Caco-2 (cell line): ENCODE measurements at regions not wholly inside any gene's neighbourhood (a gene's known extent, or its start where the extent isn't known, plus 50 kb on each side); places are given as distances from the start of the nearest gene placed in this dataset.

ENCODE experiments used
- BruUV-seq: library from RNA; stranded (reverse); fragments of 400-500 nt; replicated peaks from 2 replicates; lab custom pipeline; 2021; lab: Mats Ljungman, UMichigan
- CTCF ChIA-PET: fragments of 300-600 bp; sonication (Branson Sonifier 250); formaldehyde crosslinking; loops from one replicate; lab custom pipeline; 2022; ENCODE audit warnings: antibody characterized with exemption; lab: Charles Lee
- POLR2A ChIA-PET: fragments of 300-600 bp; sonication (Branson Sonifier 250); formaldehyde crosslinking; loops from one replicate; lab custom pipeline; 2022; ENCODE audit warnings: antibody characterized with exemption; lab: Charles Lee
- DNase-seq, 2 experiments: peaks; one replicate each; pipeline versions ENCODE4 v3.0.0 to v3.0.0-alpha.2; 2020 to 2022
- H3K27me3 ChIP-seq: replicated peaks from 2 replicates; pipeline ENCODE4 v1.6.0; 2011; ENCODE audit warnings: low read length; ENCODE audit not compliant: control insufficient read depth, insufficient read depth
- H3K36me3 ChIP-seq: 2 replicates; pipeline ENCODE4 v1.5.1; 2011; ENCODE audit warnings: low read length; ENCODE audit not compliant: control insufficient read depth, insufficient read depth
- H3K4me1 ChIP-seq: fragments of 250-450 bp; sonication (Bioruptor Pico); 2 replicates; pipeline ENCODE4 v1.5.1; 2020; ENCODE audit warnings: mild to moderate bottlenecking
- H3K4me3 ChIP-seq: 2 replicates; pipeline ENCODE4 v1.5.1; 2011; ENCODE audit warnings: low read depth, mild to moderate bottlenecking, control low read depth, low read length
- H3K9me3 ChIP-seq: fragments of 250-450 bp; sonication (Bioruptor Pico); 2 replicates; pipeline ENCODE4 v1.5.1; 2020; ENCODE audit warnings: mild to moderate bottlenecking, moderate library complexity
- H3K27ac Mint-ChIP-seq: one replicate; pipeline ENCODE4 v1.8.0; 2022; ENCODE audit warnings: mixed read lengths; ENCODE audit not compliant: unreplicated experiment
- H3K27me3 Mint-ChIP-seq: one replicate; pipeline ENCODE4 v1.8.0; 2022; ENCODE audit warnings: mixed read lengths; ENCODE audit not compliant: insufficient read depth, unreplicated experiment
- H3K36me3 Mint-ChIP-seq: one replicate; pipeline ENCODE4 v1.8.0; 2022; ENCODE audit warnings: mild to moderate bottlenecking, mixed read lengths; ENCODE audit not compliant: insufficient read depth, unreplicated experiment
- H3K4me1 Mint-ChIP-seq: one replicate; pipeline ENCODE4 v1.8.0; 2022; ENCODE audit warnings: low read depth, mixed read lengths; ENCODE audit not compliant: unreplicated experiment
- H3K4me3 Mint-ChIP-seq: one replicate; pipeline ENCODE4 v1.8.0; 2022; ENCODE audit warnings: mild to moderate bottlenecking, moderate library complexity, mixed read lengths; ENCODE audit not compliant: unreplicated experiment
- H3K9me3 Mint-ChIP-seq: one replicate; pipeline ENCODE4 v1.8.0; 2022; ENCODE audit warnings: mixed read lengths; ENCODE audit not compliant: unreplicated experiment
- intact Hi-C: fragments of 100-400 bp; cut with micrococcal nuclease; formaldehyde crosslinking; loops from one replicate; pipeline ENCODE4 v1.10.0; 2022; ENCODE audit not compliant: unreplicated experiment
- TF ChIP-seq, protein P1 (sequence below), 2 experiments: fragments of 200-600 bp in 1 of 2; IDR thresholded peaks; 1 replicate in 1 of 2; 2 replicates in 1 of 2; pipeline versions ENCODE4 v1.5.1 to v1.8.0; 2011 to 2022; ENCODE audit warnings: antibody characterized with exemption in 1 of 2, control low read depth in 1 of 2, inconsistent platforms in 1 of 2, low read depth in 1 of 2, low read length in 1 of 2, mild to moderate bottlenecking in 1 of 2, moderate library complexity in 1 of 2; ENCODE audit not compliant: insufficient read depth in 1 of 2, severe bottlenecking in 1 of 2, unreplicated experiment in 1 of 2

DNA sequence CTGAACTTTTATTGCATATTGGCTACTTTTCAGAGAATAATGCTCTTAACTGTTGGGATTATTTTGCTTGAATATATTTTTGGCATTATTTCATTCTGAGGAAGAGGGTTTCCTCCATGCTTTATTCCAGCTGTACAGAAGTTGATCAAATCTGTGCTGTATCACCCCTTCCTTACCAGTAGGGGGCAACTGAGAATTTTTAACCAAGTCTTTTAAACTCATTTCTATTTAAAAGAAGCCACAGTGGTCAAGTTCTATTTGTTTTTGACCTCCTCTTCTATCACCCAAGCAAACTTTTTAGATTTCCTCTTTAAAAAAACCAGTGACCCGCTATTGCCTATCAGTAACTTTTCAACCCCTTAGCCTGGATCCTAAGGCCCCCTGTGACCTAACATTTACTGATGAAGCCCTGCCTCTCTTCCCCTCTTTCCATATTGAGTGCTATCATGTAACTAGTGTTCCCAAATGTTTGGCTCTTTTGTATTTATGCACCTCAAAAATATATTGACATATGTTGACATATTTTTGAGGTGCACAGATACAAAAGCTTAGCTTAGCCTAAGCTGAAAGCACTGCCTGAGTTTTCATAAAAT is 80.6 kb downstream of the FBXO4 start:
- POLR2A ChIA-PET: no interaction called here
- BruUV-seq: no TSS peak
- H3K4me3 Mint-ChIP-seq: no peak overlapping the region
- no peaks in the 10 kb centered on the region for H3K4me1 Mint-ChIP-seq
- CTCF ChIA-PET: interaction anchor here (1.3 to 1.6 kb wide), 2 partner anchors 51 to 762 kb away, joined by 4 to 8 read pairs; no protein-coding TSS in a partner anchor
- TF ChIP-seq, protein P1, sequence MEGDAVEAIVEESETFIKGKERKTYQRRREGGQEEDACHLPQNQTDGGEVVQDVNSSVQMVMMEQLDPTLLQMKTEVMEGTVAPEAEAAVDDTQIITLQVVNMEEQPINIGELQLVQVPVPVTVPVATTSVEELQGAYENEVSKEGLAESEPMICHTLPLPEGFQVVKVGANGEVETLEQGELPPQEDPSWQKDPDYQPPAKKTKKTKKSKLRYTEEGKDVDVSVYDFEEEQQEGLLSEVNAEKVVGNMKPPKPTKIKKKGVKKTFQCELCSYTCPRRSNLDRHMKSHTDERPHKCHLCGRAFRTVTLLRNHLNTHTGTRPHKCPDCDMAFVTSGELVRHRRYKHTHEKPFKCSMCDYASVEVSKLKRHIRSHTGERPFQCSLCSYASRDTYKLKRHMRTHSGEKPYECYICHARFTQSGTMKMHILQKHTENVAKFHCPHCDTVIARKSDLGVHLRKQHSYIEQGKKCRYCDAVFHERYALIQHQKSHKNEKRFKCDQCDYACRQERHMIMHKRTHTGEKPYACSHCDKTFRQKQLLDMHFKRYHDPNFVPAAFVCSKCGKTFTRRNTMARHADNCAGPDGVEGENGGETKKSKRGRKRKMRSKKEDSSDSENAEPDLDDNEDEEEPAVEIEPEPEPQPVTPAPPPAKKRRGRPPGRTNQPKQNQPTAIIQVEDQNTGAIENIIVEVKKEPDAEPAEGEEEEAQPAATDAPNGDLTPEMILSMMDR (IDR thresholded peaks at IDR 0.05; ENCODE audit: insufficient read depth in 1 of 2, low read depth in 1 of 2, low read length in 1 of 2, severe bottlenecking in 1 of 2, unreplicated experiment in 1 of 2): peak; percentile 66 to 74
- intact Hi-C loops: loop anchor here (1.0 to 10.0 kb wide), 4 partner anchors 52 to 879 kb away; no protein-coding TSS in a partner anchor
- H3K36me3 ChIP-seq: no peaks in the 10 kb centered on the region
- peaks cover 2% of the 10 kb centered on the region for H3K27me3 Mint-ChIP-seq
- H3K36me3 Mint-ChIP-seq: no peaks in the 10 kb centered on the region
- H3K4me3 ChIP-seq: no peak overlapping the region
- H3K9me3 Mint-ChIP-seq: no peaks in the 10 kb centered on the region
- H3K4me1 ChIP-seq: no peaks in the 10 kb centered on the region
- H3K27ac Mint-ChIP-seq: no peak overlapping the region
- DNase-seq: no peak
- no peaks in the 10 kb centered on the region for H3K9me3 ChIP-seq
- no peaks in the 10 kb centered on the region for H3K27me3 ChIP-seq

DNA sequence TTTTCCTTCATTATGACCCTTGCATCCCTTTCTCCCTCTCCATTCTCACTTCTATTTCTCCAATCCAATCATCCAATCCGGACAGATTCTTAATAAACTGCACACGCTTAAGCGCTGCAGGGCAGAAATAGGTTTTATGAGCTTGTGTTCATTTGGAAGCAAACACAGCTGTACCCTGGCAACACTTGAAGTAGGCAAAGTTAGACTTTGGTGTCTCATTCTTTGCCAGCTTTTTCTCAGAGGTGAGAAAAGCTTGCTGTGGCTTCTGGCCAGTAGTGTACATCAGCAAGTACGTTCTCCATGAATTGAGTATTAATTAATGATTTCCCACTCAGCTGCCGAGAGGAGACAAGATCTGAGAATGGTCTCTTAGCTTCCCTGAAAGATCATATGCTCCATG is 88.5 kb downstream of the FBXO4 start:
- BruUV-seq: no TSS peak
- POLR2A ChIA-PET: no interaction called here
- no peaks in the 10 kb centered on the region for H3K36me3 ChIP-seq
- Mint-ChIP-seq H3K36me3 (no peaks in the 10 kb centered on the region), H3K4me1 (no peaks in the 10 kb centered on the region), H3K27ac (no peak overlapping the region), H3K4me3 (no peak overlapping the region), H3K9me3 (no peaks in the 10 kb centered on the region), H3K27me3 (peaks cover 13% of the 10 kb centered on the region)
- H3K9me3 ChIP-seq: no peaks in the 10 kb centered on the region
- H3K4me3 ChIP-seq: no peak overlapping the region
- DNase-seq: no peak
- no peaks in the 10 kb centered on the region for H3K4me1 ChIP-seq
- intact Hi-C loops: no loop called here
- CTCF ChIA-PET: no interaction called here
- no peaks in the 10 kb centered on the region for H3K27me3 ChIP-seq
- TF ChIP-seq, protein P1 (IDR thresholded peaks at IDR 0.05; ENCODE audit: insufficient read depth in 1 of 2, low read depth in 1 of 2, low read length in 1 of 2, severe bottlenecking in 1 of 2, unreplicated experiment in 1 of 2): no peak

DNA sequence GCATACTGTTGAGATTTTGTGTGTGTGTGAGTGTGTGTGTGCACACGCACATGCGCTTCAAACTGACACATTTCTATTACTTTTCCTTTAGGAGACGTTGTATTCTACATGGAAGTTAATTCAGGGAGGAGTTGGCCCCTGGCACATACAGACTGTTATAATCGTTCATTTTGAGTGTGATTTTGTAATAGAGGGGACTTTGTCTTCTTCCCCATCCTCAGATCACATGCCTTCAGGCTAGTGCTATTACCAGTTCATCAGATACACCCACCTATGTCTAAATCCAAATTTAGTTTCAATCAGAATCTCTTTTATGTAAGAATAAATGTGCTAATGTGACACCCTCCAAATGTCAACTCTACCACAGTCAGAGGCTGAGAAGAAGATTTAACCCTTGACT is 90.2 kb downstream of the FBXO4 start:
- DNase-seq: no peak
- H3K27me3 Mint-ChIP-seq: peaks cover 13% of the 10 kb centered on the region
- no peak overlapping the region for H3K4me3 Mint-ChIP-seq
- Histone ChIP-seq H3K36me3 (no peaks in the 10 kb centered on the region), H3K4me1 (no peaks in the 10 kb centered on the region), H3K9me3 (no peaks in the 10 kb centered on the region), H3K27me3 (no peaks in the 10 kb centered on the region), H3K4me3 (no peak overlapping the region)
- intact Hi-C loops: no loop called here
- ChIA-PET CTCF (no interaction called here), POLR2A (no interaction called here)
- no peak overlapping the region for H3K27ac Mint-ChIP-seq
- no peaks in the 10 kb centered on the region for H3K4me1 Mint-ChIP-seq
- no peaks in the 10 kb centered on the region for H3K36me3 Mint-ChIP-seq
- BruUV-seq: no TSS peak
- H3K9me3 Mint-ChIP-seq: no peaks in the 10 kb centered on the region
- TF ChIP-seq, protein P1 (IDR thresholded peaks at IDR 0.05; ENCODE audit: insufficient read depth in 1 of 2, low read depth in 1 of 2, low read length in 1 of 2, severe bottlenecking in 1 of 2, unreplicated experiment in 1 of 2): no peak
